GM19328 (cell line): ENCODE measurements at regions not wholly inside any gene's neighbourhood (a gene's known extent, or its start where the extent isn't known, plus 50 kb on each side); places are given as distances from the start of the nearest gene placed in this dataset.

Experiments
- ATAC-seq: cut with Tn5 transposase; IDR thresholded peaks from one replicate; pipeline ENCODE4 v1.9.1; 2021; ENCODE audit warnings: mild to moderate bottlenecking, moderate library complexity; ENCODE audit not compliant: unreplicated experiment

GRCh38 chr5:133744051-133744959 lies 132.0 kb upstream of the FSTL4 start:
- no peak for ATAC-seq

GRCh38 chr5:133742431-133742988 lies 130.2 kb upstream of the FSTL4 start:
- ATAC-seq = no peak

GRCh38 chr5:133741818-133742355 lies 129.5 kb upstream of the FSTL4 start:
- ATAC-seq = no peak

GRCh38 chr5:133741396-133741795 lies 129.1 kb upstream of the FSTL4 start:
- no peak for ATAC-seq

GRCh38 chr5:133739181-133739780 lies 126.9 kb upstream of the FSTL4 start:
- no peak for ATAC-seq

- no peak for ATAC-seq
These were observed 125.9 kb upstream of the FSTL4 start for GRCh38 chr5:133738271-133738670.

GRCh38 chr5:133736512-133736911 lies 124.2 kb upstream of the FSTL4 start:
- ATAC-seq = no peak

GRCh38 chr5:133735346-133735745 lies 123.0 kb upstream of the FSTL4 start:
- ATAC-seq = no peak

- no peak for ATAC-seq
These were observed 122.6 kb upstream of the FSTL4 start for GRCh38 chr5:133734916-133735315.

GRCh38 chr5:133732536-133732935 lies 120.2 kb upstream of the FSTL4 start:
- ATAC-seq = no peak

GRCh38 chr5:133731951-133732350 lies 119.6 kb upstream of the FSTL4 start:
- no peak for ATAC-seq

GRCh38 chr5:133730866-133731265 lies 118.5 kb upstream of the FSTL4 start:
- no peak for ATAC-seq

- no peak for ATAC-seq
These were observed 118.0 kb upstream of the FSTL4 start for GRCh38 chr5:133730346-133730745.

GRCh38 chr5:133729800-133730199 lies 117.5 kb upstream of the FSTL4 start:
- no peak for ATAC-seq

GRCh38 chr5:133728475-133728874 lies 116.1 kb upstream of the FSTL4 start:
- no peak for ATAC-seq

GRCh38 chr5:133727636-133728035 lies 115.3 kb upstream of the FSTL4 start:
- ATAC-seq = no peak

GRCh38 chr5:133723651-133724366 lies 111.5 kb upstream of the FSTL4 start:
- no peak for ATAC-seq

GRCh38 chr5:133723126-133723525 lies 110.8 kb upstream of the FSTL4 start:
- ATAC-seq = no peak

- ATAC-seq = no peak
These were observed 109.0 kb upstream of the FSTL4 start for GRCh38 chr5:133721365-133721764.

GRCh38 chr5:133718457-133718856 lies 106.1 kb upstream of the FSTL4 start:
- ATAC-seq = no peak

GRCh38 chr5:133716532-133717183 lies 104.3 kb upstream of the FSTL4 start:
- no peak for ATAC-seq
